ENCODE measurements at regions not wholly inside any gene's neighbourhood (a gene's known extent, or its start where the extent isn't known, plus 50 kb on each side); places are given as distances from the start of the nearest gene placed in this dataset.

- intact Hi-C loops (cut with DNase I, micrococcal nuclease), result no loop called here
- H3K27ac Mint-ChIP-seq, result no peak overlapping the region
- H3K4me3 Mint-ChIP-seq, result no peak overlapping the region
- Histone ChIP-seq H3K4me1 (ENCODE audit: insufficient read depth, low read length) (no peaks in the 10 kb centered on the region), H3K9me3 (ENCODE audit: control insufficient read depth in 1 of 2, insufficient read depth in 1 of 2, low read length in 2 of 2) (peaks cover 0 to 10% of the 10 kb centered on the region in 2 experiments), H3K27ac (ENCODE audit: low read depth in 1 of 2, low read length in 2 of 2) (no peak overlapping the region), H3K4me3 (ENCODE audit: low read length) (no peak overlapping the region), H3K27me3 (ENCODE audit: control insufficient read depth in 1 of 2, insufficient read depth in 2 of 2, low read length in 2 of 2) (no peaks in the 10 kb centered on the region), H3K36me3 (ENCODE audit: insufficient read depth, low read length) (no peaks in the 10 kb centered on the region)
- CTCF ChIA-PET, result no interaction called here
- DNase-seq, result no peak
- H3K4me1 Mint-ChIP-seq (ENCODE audit: low read depth), result no peaks in the 10 kb centered on the region
- H3K27me3 Mint-ChIP-seq, result peaks cover 19% of the 10 kb centered on the region
- no peaks in the 10 kb centered on the region for H3K36me3 Mint-ChIP-seq (ENCODE audit: low read depth)
- no peak for TF ChIP-seq CTCF (IDR thresholded peaks at IDR 0.05)
- POLR2A ChIA-PET, result no interaction called here
- no peaks in the 10 kb centered on the region for H3K9me3 Mint-ChIP-seq
- no peak for ATAC-seq (ENCODE audit: poor library complexity)
Measured at GRCh38 chr15:39095218-39095879, 485.5 kb upstream of the THBS1 start.

- intact Hi-C loops (cut with DNase I, micrococcal nuclease), result no loop called here
- CTCF ChIA-PET, result no interaction called here
Measured at GRCh38 chr15:39096608-39097205, 484.2 kb upstream of the THBS1 start.

DNA sequence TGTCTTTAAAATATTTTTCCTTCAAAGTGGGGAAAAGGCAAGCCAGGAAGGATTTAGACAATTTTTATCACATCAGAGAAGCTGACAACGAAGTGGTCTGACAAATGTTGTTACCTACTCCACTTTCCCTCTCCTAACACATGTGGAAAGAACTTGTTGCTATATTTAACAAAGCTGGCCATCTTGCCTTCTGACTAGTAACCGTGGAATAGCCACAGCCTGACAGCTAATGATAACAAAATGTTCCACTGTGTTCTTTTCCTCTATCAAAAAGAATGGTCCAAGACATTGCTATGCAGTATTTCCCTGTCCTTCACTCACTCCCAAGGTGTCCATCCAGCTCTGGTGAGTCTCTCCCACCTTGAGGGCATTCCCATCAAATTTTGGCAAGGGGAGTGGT is 481.4 kb upstream of the THBS1 start:
- no peaks in the 10 kb centered on the region for H3K4me1 Mint-ChIP-seq (ENCODE audit: low read depth)
- intact Hi-C loops (cut with DNase I, micrococcal nuclease), result no loop called here
- no peak overlapping the region for H3K27ac ChIP-seq (ENCODE audit: low read depth in 1 of 2, low read length in 2 of 2)
- peaks cover 19% of the 10 kb centered on the region for H3K27me3 Mint-ChIP-seq
- no peak for ATAC-seq (ENCODE audit: poor library complexity)
- no peak for DNase-seq
- H3K4me3 Mint-ChIP-seq, result no peak overlapping the region
- H3K27me3 ChIP-seq (ENCODE audit: control insufficient read depth in 1 of 2, insufficient read depth in 2 of 2, low read length in 2 of 2), result no peaks in the 10 kb centered on the region
- POLR2A ChIA-PET, result no interaction called here
- CTCF ChIA-PET, result no interaction called here
- no peaks in the 10 kb centered on the region for H3K36me3 ChIP-seq (ENCODE audit: insufficient read depth, low read length)
- no peaks in the 10 kb centered on the region for H3K36me3 Mint-ChIP-seq (ENCODE audit: low read depth)
- no peak overlapping the region for H3K27ac Mint-ChIP-seq
- no peak overlapping the region for H3K4me3 ChIP-seq (ENCODE audit: low read length)
- H3K9me3 Mint-ChIP-seq, result no peaks in the 10 kb centered on the region
- no peaks in the 10 kb centered on the region for H3K4me1 ChIP-seq (ENCODE audit: insufficient read depth, low read length)
- TF ChIP-seq CTCF (IDR thresholded peaks at IDR 0.05), result no peak
- no peaks in the 10 kb centered on the region for H3K9me3 ChIP-seq (ENCODE audit: control insufficient read depth in 1 of 2, insufficient read depth in 1 of 2, low read length in 2 of 2)

More at GRCh38 chr15:39096608-39097205, 484.2 kb upstream of the THBS1 start:
- no peaks in the 10 kb centered on the region for H3K9me3 Mint-ChIP-seq
- no peak overlapping the region for H3K4me3 ChIP-seq (ENCODE audit: low read length)
- no peaks in the 10 kb centered on the region for H3K36me3 ChIP-seq (ENCODE audit: insufficient read depth, low read length)
- DNase-seq (no peak), ATAC-seq (ENCODE audit: poor library complexity) (no peak)
- no peak overlapping the region for H3K27ac Mint-ChIP-seq
- no peaks in the 10 kb centered on the region for H3K4me1 Mint-ChIP-seq (ENCODE audit: low read depth)
- no peaks in the 10 kb centered on the region for H3K4me1 ChIP-seq (ENCODE audit: insufficient read depth, low read length)
- POLR2A ChIA-PET, result no interaction called here
- no peaks in the 10 kb centered on the region for H3K36me3 Mint-ChIP-seq (ENCODE audit: low read depth)
- H3K27me3 ChIP-seq (ENCODE audit: control insufficient read depth in 1 of 2, insufficient read depth in 2 of 2, low read length in 2 of 2), result no peaks in the 10 kb centered on the region
- H3K27ac ChIP-seq (ENCODE audit: low read depth in 1 of 2, low read length in 2 of 2), result no peak overlapping the region
- H3K4me3 Mint-ChIP-seq, result no peak overlapping the region
- H3K27me3 Mint-ChIP-seq, result peaks cover 13% of the 10 kb centered on the region
- peaks cover 0 to 10% of the 10 kb centered on the region in 2 experiments for H3K9me3 ChIP-seq (ENCODE audit: control insufficient read depth in 1 of 2, insufficient read depth in 1 of 2, low read length in 2 of 2)
- TF ChIP-seq CTCF (IDR thresholded peaks at IDR 0.05), result no peak

All from CD4-positive, alpha-beta T cell (primary cell).